ENCODE measurements at regions not wholly inside any gene's neighbourhood (a gene's known extent, or its start where the extent isn't known, plus 50 kb on each side); places are given as distances from the start of the nearest gene placed in this dataset.
"Not testable (repeated sequence)": the region's sequence is repeated elsewhere in the genome, so short reads cannot be mapped to it uniquely, and the experiment has no call there.

DNA sequence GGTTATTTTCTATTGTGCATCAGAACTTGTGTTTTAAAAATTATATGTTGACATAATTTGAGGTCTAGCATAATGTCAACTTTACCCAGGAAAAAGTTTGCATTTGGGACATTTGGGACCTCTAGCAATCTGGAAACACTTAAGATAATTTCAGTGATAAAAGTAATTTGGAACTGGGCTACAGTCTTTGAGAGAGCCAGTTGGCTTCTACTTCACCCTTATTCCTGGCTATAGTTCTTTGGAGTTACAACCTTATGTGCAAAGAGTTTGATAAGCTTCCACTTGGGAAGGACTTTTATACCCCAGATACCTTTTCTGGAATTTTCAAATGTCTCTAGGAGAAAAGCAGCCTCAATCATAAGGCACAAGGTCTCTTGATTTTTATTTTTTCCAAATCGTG lies 139.3 kb downstream of the ARRDC3 start:
- H3K27ac ChIP-seq, result no peak overlapping the region
- H3K9me3 ChIP-seq (ENCODE audit: severe bottlenecking), result no peaks in the 10 kb centered on the region
- H3K27me3 ChIP-seq (ENCODE audit: insufficient read depth, low read depth, severe bottlenecking), result no peaks in the 10 kb centered on the region
- no peak for DNase-seq
- TF ChIP-seq, protein P1, sequence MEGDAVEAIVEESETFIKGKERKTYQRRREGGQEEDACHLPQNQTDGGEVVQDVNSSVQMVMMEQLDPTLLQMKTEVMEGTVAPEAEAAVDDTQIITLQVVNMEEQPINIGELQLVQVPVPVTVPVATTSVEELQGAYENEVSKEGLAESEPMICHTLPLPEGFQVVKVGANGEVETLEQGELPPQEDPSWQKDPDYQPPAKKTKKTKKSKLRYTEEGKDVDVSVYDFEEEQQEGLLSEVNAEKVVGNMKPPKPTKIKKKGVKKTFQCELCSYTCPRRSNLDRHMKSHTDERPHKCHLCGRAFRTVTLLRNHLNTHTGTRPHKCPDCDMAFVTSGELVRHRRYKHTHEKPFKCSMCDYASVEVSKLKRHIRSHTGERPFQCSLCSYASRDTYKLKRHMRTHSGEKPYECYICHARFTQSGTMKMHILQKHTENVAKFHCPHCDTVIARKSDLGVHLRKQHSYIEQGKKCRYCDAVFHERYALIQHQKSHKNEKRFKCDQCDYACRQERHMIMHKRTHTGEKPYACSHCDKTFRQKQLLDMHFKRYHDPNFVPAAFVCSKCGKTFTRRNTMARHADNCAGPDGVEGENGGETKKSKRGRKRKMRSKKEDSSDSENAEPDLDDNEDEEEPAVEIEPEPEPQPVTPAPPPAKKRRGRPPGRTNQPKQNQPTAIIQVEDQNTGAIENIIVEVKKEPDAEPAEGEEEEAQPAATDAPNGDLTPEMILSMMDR (IDR thresholded peaks at IDR 0.05; ENCODE audit: low read depth, low read length), result no peak
- H3K36me3 ChIP-seq, result no peaks in the 10 kb centered on the region
- no peak overlapping the region for H3K4me3 ChIP-seq (ENCODE audit: low read depth, low read length)

DNA sequence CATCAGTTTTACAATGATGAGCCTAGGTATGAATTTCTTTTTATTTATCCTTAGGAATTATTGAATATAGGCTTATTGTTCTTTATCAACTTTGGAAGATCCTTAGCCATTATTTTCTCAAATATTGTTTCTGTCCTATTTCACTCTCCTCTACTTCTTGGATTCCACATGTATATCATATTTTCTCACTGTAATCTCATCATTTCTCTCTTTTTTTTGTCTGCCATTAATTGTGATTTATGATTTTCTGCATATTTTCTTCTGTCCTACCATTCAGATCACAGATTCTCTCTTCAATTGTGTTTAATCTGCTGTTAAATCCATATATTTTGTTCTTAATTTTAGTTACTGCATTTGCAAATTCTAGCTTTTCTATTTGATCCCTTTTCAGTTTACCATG lies 139.8 kb downstream of the ARRDC3 start:
- TF ChIP-seq, protein P1 (IDR thresholded peaks at IDR 0.05; ENCODE audit: low read depth, low read length), result no peak
- no peaks in the 10 kb centered on the region for H3K36me3 ChIP-seq
- H3K27ac ChIP-seq, result no peak overlapping the region
- no peak overlapping the region for H3K4me3 ChIP-seq (ENCODE audit: low read depth, low read length)
- no peaks in the 10 kb centered on the region for H3K9me3 ChIP-seq (ENCODE audit: severe bottlenecking)
- DNase-seq, result no peak
- H3K27me3 ChIP-seq (ENCODE audit: insufficient read depth, low read depth, severe bottlenecking), result no peaks in the 10 kb centered on the region

DNA sequence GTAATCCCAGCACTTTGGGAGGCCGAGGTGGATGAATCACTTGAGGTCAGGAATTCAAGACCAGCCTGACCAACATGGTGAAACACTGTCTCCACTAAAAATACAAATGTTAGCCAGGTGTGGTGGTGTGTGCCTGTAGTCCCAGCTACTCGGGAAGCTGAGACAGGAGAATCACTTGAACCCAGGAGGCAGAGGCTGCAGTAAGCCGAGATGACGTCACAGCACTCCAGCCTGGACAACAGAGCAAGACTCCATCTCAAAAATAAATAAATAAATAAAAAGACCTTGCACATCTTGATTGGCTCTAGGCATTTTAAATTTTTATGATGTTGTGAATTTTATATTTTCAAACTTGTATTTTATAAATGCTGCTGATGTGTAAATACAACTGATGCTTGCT lies 141.7 kb downstream of the ARRDC3 start:
- not testable (repeated sequence) for H3K9me3 ChIP-seq (ENCODE audit: severe bottlenecking); DNase-seq; H3K4me3 ChIP-seq (ENCODE audit: low read depth, low read length); H3K36me3 ChIP-seq; H3K27ac ChIP-seq; H3K27me3 ChIP-seq (ENCODE audit: insufficient read depth, low read depth, severe bottlenecking)

DNA sequence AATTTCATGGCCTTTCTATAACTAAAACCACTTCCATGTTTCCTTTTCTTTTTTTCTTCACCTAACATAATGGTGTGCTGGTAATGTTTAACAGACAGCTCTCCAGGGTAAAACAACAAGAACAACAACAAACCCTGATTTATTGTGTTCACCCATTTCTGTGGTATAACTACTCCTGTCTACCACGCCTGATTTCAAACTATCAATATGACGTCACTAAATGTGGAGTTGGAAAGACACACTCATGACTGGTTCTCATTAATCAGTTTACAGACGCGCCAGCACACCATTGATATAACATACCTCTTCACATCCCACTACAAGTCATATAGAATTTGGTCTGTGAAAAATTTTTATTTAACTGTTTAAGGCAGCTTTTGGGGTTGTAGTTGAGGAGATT lies 142.9 kb downstream of the ARRDC3 start:
- H3K27me3 ChIP-seq (ENCODE audit: insufficient read depth, low read depth, severe bottlenecking), result no peaks in the 10 kb centered on the region
- TF ChIP-seq, protein P1 (IDR thresholded peaks at IDR 0.05; ENCODE audit: low read depth, low read length), result no peak
- no peak overlapping the region for H3K4me3 ChIP-seq (ENCODE audit: low read depth, low read length)
- no peaks in the 10 kb centered on the region for H3K9me3 ChIP-seq (ENCODE audit: severe bottlenecking)
- H3K36me3 ChIP-seq, result no peaks in the 10 kb centered on the region
- DNase-seq, result no peak
- no peak overlapping the region for H3K27ac ChIP-seq

DNA sequence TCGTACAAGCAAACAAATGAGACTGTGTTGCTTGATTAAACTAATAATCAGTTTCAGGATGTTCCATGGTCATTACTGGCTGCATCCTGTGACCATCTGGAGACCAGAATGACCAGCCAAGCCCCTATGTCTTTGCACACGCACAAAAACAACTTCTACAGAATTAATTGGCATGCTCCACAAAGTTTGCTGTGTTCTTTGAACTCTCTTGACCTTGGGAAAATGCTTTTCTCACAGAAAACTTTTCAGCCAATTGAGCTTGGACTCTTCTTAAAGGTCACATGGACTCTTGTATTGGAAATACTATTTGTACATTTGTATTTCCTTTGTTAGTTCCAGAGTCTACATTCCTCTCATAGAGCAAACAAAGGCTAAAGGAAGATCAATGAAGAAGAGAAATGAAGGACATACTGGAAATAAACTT lies 147.8 kb downstream of the ARRDC3 start:
- Histone ChIP-seq H3K27ac (no peak overlapping the region), H3K4me3 (ENCODE audit: low read depth, low read length) (no peak overlapping the region), H3K9me3 (ENCODE audit: severe bottlenecking) (no peaks in the 10 kb centered on the region), H3K27me3 (ENCODE audit: insufficient read depth, low read depth, severe bottlenecking) (no peaks in the 10 kb centered on the region), H3K36me3 (no peaks in the 10 kb centered on the region)
- no peak for DNase-seq
- TF ChIP-seq, protein P1 (IDR thresholded peaks at IDR 0.05; ENCODE audit: low read depth, low read length), result no peak

DNA sequence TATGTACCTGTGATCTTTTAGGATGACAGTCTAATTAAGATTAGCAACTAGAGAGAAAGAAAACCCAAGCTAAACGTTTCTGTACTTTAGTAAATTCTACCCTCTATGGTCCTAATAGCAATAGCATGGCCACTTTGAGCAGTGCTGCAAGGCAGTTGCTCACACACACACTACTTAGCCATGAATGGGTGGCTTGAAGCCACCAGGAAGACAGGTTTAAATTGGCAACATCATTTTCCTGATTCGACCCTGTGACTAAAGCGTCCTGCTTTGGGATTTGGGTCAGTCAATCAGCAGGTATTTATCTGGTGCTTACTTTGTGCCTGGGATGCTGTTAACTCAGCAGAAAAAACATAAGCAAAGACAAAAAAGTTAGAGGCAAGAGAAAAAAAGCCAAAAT lies 150.6 kb downstream of the ARRDC3 start:
- Histone ChIP-seq H3K9me3 (ENCODE audit: severe bottlenecking) (no peaks in the 10 kb centered on the region), H3K27me3 (ENCODE audit: insufficient read depth, low read depth, severe bottlenecking) (no peaks in the 10 kb centered on the region), H3K36me3 (no peaks in the 10 kb centered on the region), H3K27ac (no peak overlapping the region), H3K4me3 (ENCODE audit: low read depth, low read length) (no peak overlapping the region)
- TF ChIP-seq, protein P1 (IDR thresholded peaks at IDR 0.05; ENCODE audit: low read depth, low read length), result no peak
- DNase-seq, result no peak

Data from WERI-Rb-1 (cell line).